ENCODE measurements at regions not wholly inside any gene's neighbourhood (a gene's known extent, or its start where the extent isn't known, plus 50 kb on each side); places are given as distances from the start of the nearest gene placed in this dataset.

DNA sequence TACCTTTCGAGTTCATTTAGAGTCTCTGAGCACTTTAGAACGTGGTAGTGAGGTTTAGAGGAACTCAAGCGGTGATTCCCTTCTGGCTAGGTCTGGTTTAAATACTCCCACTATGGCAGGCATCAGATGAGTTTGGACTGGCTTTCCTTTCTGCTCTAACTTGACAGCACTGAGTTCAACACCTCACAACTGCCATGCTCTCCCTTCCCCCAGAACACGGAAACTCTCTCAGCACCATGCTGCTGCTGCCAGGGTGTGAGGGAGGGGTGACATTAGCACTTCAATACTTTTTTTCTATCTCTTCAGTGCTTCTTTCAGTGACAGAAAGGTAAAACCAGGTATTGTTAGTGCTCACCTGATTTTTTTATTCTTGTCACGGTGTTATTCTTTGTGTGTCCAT is 234.5 kb upstream of the AGTR2 start:
- Histone ChIP-seq H3K4me3 (replicated peaks in 1 of 3; ENCODE audit: insufficient read depth in 1 of 3, low read depth in 2 of 3, low read length in 3 of 3) (no peak overlapping the region), H3K4me2 (ENCODE audit: low read depth, low read length) (no peak overlapping the region), H3K36me3 (replicated peaks in 1 of 2; ENCODE audit: control insufficient read depth in 1 of 2, insufficient read depth in 2 of 2, low read length in 2 of 2) (no peaks in the 10 kb centered on the region), H3K79me2 (ENCODE audit: insufficient read depth, low read length) (no peaks in the 10 kb centered on the region), H3K9ac (ENCODE audit: insufficient read depth, low read depth, low read length) (no peak overlapping the region), H3K4me1 (ENCODE audit: insufficient read depth, low read length) (peaks cover 11% of the 10 kb centered on the region), H3K9me3 (ENCODE audit: low read length) (no peaks in the 10 kb centered on the region), H2AFZ (ENCODE audit: low read length) (no peak overlapping the region), H3K27me3 (ENCODE audit: control insufficient read depth in 1 of 2, insufficient read depth in 2 of 2, low read length in 2 of 2) (no peaks in the 10 kb centered on the region), H4K20me1 (ENCODE audit: insufficient read depth, low read length) (no peaks in the 10 kb centered on the region), H3K27ac (ENCODE audit: extremely low read length, insufficient read depth, low read length) (no peak overlapping the region)
- ChIA-PET POLR2A (no interaction called here), CTCF (ENCODE audit: low intra/inter-chr PET ratio, low total read pairs) (no interaction called here)
- FAIRE-seq (no peak), DNase-seq (ENCODE audit: low spot score) (no peak), ATAC-seq (no peak)
- no TSS peak for BruUV-seq (replicated peaks)
- in situ Hi-C loops (cut with HindIII; ENCODE audit: extremely low pct_ligation_motif_present, low pct_unique_long_range_greater_than_20kb): no loop called here
- WGBS (ENCODE audit: low lambda C conversion rate): 0% methylated on average over 4 of the region's 5 CpGs
- intact Hi-C loops (cut with micrococcal nuclease; ENCODE audit: unreplicated experiment): no loop called here
- TF ChIP-seq JUND (CRISPR knock-in tag; IDR thresholded peaks at IDR 0.05): no peak
- TF ChIP-seq HOXA9 (CRISPR knock-in tag; IDR thresholded peaks at IDR 0.05; ENCODE audit: borderline replicate concordance): no peak
- TF ChIP-seq, protein P1, sequence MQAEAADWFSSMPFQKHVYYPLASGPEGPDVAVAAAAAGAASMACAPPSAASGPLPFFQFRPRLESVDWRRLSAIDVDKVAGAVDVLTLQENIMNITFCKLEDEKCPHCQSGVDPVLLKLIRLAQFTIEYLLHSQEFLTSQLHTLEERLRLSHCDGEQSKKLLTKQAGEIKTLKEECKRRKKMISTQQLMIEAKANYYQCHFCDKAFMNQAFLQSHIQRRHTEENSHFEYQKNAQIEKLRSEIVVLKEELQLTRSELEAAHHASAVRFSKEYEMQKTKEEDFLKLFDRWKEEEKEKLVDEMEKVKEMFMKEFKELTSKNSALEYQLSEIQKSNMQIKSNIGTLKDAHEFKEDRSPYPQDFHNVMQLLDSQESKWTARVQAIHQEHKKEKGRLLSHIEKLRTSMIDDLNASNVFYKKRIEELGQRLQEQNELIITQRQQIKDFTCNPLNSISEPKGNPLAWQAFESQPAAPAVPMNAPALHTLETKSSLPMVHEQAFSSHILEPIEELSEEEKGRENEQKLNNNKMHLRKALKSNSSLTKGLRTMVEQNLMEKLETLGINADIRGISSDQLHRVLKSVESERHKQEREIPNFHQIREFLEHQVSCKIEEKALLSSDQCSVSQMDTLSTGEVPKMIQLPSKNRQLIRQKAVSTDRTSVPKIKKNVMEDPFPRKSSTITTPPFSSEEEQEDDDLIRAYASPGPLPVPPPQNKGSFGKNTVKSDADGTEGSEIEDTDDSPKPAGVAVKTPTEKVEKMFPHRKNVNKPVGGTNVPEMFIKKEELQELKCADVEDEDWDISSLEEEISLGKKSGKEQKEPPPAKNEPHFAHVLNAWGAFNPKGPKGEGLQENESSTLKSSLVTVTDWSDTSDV (CRISPR knock-in tag; IDR thresholded peaks at IDR 0.05): no peak
- no peak for TF ChIP-seq ARNTL (CRISPR knock-in tag; IDR thresholded peaks at IDR 0.05)
- TF ChIP-seq TCF7L2 (IDR thresholded peaks at IDR 0.05; ENCODE audit: low read depth, low read length): no peak

DNA sequence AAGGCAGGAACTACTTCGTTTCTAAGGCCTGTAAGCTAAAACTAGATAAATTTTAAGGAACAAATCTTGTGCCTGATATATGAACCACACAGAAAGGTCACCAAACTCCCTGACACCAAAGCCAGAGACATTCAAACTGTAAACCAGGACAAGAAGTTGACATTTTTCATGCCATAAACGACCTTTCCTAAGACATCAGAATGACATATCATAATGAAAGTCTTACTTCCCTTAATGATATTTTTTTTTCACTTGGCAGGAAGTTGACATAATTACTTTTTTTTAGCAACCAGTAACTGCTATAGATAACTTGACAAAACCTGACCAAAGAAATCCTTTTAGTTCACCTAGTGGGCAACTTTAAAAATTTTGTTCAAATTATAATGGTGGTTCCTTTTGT is 231.5 kb upstream of the AGTR2 start:
- DNase-seq (ENCODE audit: low spot score) (no peak), FAIRE-seq (no peak), ATAC-seq (no peak)
- 0% methylated on average over 2 of the region's 2 CpGs for WGBS (ENCODE audit: low lambda C conversion rate)
- in situ Hi-C loops (cut with HindIII; ENCODE audit: extremely low pct_ligation_motif_present, low pct_unique_long_range_greater_than_20kb): no loop called here
- Histone ChIP-seq H3K4me2 (ENCODE audit: low read depth, low read length) (no peak overlapping the region), H3K79me2 (ENCODE audit: insufficient read depth, low read length) (no peaks in the 10 kb centered on the region), H3K27ac (ENCODE audit: extremely low read length, insufficient read depth, low read length) (no peak overlapping the region), H3K9ac (ENCODE audit: insufficient read depth, low read depth, low read length) (no peak overlapping the region), H4K20me1 (ENCODE audit: insufficient read depth, low read length) (no peaks in the 10 kb centered on the region), H3K4me1 (ENCODE audit: insufficient read depth, low read length) (peaks cover 22% of the 10 kb centered on the region), H3K9me3 (ENCODE audit: low read length) (no peaks in the 10 kb centered on the region), H3K4me3 (replicated peaks in 1 of 3; ENCODE audit: insufficient read depth in 1 of 3, low read depth in 2 of 3, low read length in 3 of 3) (no peak overlapping the region), H3K27me3 (ENCODE audit: control insufficient read depth in 1 of 2, insufficient read depth in 2 of 2, low read length in 2 of 2) (no peaks in the 10 kb centered on the region), H2AFZ (ENCODE audit: low read length) (no peak overlapping the region), H3K36me3 (replicated peaks in 1 of 2; ENCODE audit: control insufficient read depth in 1 of 2, insufficient read depth in 2 of 2, low read length in 2 of 2) (no peaks in the 10 kb centered on the region)
- BruUV-seq (replicated peaks): no TSS peak
- POLR2A ChIA-PET: no interaction called here
- intact Hi-C loops (cut with micrococcal nuclease; ENCODE audit: unreplicated experiment): no loop called here
- CTCF ChIA-PET (ENCODE audit: low intra/inter-chr PET ratio, low total read pairs): no interaction called here
- TF ChIP-seq, protein P2, sequence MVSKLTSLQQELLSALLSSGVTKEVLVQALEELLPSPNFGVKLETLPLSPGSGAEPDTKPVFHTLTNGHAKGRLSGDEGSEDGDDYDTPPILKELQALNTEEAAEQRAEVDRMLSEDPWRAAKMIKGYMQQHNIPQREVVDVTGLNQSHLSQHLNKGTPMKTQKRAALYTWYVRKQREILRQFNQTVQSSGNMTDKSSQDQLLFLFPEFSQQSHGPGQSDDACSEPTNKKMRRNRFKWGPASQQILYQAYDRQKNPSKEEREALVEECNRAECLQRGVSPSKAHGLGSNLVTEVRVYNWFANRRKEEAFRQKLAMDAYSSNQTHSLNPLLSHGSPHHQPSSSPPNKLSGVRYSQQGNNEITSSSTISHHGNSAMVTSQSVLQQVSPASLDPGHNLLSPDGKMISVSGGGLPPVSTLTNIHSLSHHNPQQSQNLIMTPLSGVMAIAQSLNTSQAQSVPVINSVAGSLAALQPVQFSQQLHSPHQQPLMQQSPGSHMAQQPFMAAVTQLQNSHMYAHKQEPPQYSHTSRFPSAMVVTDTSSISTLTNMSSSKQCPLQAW (CRISPR knock-in tag; IDR thresholded peaks at IDR 0.05): no peak
- TF ChIP-seq, protein P3, sequence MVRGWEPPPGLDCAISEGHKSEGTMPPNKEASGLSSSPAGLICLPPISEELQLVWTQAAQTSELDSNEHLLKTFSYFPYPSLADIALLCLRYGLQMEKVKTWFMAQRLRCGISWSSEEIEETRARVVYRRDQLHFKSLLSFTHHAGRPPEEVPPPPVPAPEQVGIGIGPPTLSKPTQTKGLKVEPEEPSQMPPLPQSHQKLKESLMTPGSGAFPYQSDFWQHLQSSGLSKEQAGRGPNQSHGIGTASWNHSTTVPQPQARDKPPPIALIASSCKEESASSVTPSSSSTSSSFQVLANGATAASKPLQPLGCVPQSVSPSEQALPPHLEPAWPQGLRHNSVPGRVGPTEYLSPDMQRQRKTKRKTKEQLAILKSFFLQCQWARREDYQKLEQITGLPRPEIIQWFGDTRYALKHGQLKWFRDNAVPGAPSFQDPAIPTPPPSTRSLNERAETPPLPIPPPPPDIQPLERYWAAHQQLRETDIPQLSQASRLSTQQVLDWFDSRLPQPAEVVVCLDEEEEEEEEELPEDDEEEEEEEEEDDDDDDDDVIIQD (CRISPR knock-in tag; IDR thresholded peaks at IDR 0.05; ENCODE audit: low read depth): no peak
- TF ChIP-seq, protein P4, sequence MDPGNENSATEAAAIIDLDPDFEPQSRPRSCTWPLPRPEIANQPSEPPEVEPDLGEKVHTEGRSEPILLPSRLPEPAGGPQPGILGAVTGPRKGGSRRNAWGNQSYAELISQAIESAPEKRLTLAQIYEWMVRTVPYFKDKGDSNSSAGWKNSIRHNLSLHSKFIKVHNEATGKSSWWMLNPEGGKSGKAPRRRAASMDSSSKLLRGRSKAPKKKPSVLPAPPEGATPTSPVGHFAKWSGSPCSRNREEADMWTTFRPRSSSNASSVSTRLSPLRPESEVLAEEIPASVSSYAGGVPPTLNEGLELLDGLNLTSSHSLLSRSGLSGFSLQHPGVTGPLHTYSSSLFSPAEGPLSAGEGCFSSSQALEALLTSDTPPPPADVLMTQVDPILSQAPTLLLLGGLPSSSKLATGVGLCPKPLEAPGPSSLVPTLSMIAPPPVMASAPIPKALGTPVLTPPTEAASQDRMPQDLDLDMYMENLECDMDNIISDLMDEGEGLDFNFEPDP (CRISPR knock-in tag; conservative IDR thresholded peaks at IDR 0.05): no peak
- TF ChIP-seq THYN1 (CRISPR knock-in tag; IDR thresholded peaks at IDR 0.05; ENCODE audit: borderline replicate concordance, low read depth) (no peak), YY1 (IDR thresholded peaks at IDR 0.05; ENCODE audit: insufficient read depth, insufficient replicate concordance, low read depth, low read length) (no peak), YEATS2 (CRISPR knock-in tag; IDR thresholded peaks at IDR 0.05; ENCODE audit: borderline replicate concordance) (no peak), MAFF (IDR thresholded peaks at IDR 0.05; ENCODE audit: low read depth, low read length) (no peak)
